Tibial nerve (tissue), 4 donors: ENCODE measurements at regions not wholly inside any gene's neighbourhood (a gene's known extent, or its start where the extent isn't known, plus 50 kb on each side); places are given as distances from the start of the nearest gene placed in this dataset.

Experiments used
- EP300 ChIP-seq, 2 donors: sonication (generic); formaldehyde crosslinking; IDR thresholded peaks; one replicate each; pipeline ENCODE4 v1.6.1; 2017; ENCODE audit warnings: antibody characterized with exemption in 2 of 2, mild to moderate bottlenecking in 1 of 2
- POLR2A ChIP-seq, 2 donors: fragments of 450-650 bp; IDR thresholded peaks; one replicate each; pipeline ENCODE4 v1.6.1; 2017; ENCODE audit warnings: antibody characterized with exemption in 2 of 2, mild to moderate bottlenecking in 2 of 2, moderate library complexity in 2 of 2
- TF ChIP-seq, protein P1 (sequence below), 5 experiments: fragments of 200-600 bp in 3 of 5; fragments of 450-650 bp in 2 of 5; sonication (generic) in 3 of 5; IDR thresholded peaks; one replicate each; pipeline ENCODE4 v1.5.1; 2016 to 2019; ENCODE audit warnings: antibody characterized with exemption in 5 of 5, mild to moderate bottlenecking in 3 of 5, moderate library complexity in 2 of 5

DNA sequence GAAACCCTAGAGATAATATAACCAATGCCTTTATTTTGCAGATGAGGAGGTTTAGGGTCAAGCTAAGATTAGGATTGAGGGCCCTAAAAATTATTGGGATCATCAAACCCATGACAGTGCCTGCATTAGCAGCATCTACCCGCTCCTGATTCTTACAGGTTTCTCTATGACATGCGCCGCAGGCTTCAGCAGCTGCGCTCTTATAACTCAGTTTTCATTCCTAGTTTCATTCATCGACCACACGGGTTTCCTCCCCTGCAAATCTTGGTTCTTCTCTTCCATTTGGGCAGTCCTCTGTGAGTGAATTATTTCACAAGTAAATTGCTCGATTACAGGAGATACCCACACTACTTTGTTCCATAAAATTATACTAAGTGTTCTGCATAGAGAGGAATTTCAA, 137.2 kb downstream of the SLC24A2 start:
- TF ChIP-seq, protein P1, sequence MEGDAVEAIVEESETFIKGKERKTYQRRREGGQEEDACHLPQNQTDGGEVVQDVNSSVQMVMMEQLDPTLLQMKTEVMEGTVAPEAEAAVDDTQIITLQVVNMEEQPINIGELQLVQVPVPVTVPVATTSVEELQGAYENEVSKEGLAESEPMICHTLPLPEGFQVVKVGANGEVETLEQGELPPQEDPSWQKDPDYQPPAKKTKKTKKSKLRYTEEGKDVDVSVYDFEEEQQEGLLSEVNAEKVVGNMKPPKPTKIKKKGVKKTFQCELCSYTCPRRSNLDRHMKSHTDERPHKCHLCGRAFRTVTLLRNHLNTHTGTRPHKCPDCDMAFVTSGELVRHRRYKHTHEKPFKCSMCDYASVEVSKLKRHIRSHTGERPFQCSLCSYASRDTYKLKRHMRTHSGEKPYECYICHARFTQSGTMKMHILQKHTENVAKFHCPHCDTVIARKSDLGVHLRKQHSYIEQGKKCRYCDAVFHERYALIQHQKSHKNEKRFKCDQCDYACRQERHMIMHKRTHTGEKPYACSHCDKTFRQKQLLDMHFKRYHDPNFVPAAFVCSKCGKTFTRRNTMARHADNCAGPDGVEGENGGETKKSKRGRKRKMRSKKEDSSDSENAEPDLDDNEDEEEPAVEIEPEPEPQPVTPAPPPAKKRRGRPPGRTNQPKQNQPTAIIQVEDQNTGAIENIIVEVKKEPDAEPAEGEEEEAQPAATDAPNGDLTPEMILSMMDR (IDR thresholded peaks at IDR 0.05), result no peak
- no peak for TF ChIP-seq POLR2A (IDR thresholded peaks at IDR 0.05)
- TF ChIP-seq EP300 (IDR thresholded peaks at IDR 0.05), result no peak
